GM10266 (cell line): ENCODE measurements at regions not wholly inside any gene's neighbourhood (a gene's known extent, or its start where the extent isn't known, plus 50 kb on each side); places are given as distances from the start of the nearest gene placed in this dataset.
"Not testable (repeated sequence)": the region's sequence is repeated elsewhere in the genome, so short reads cannot be mapped to it uniquely, and the experiment has no call there.

ENCODE experiments used
- DNase-seq: peaks from one replicate; pipeline ENCODE4 v3.0.0; 2012; ENCODE audit errors: extremely low spot score
- TF ChIP-seq, protein P1 (sequence below): IDR thresholded peaks from 2 replicates; pipeline ENCODE4 v1.5.1; 2012; ENCODE audit warnings: mild to moderate bottlenecking, low read depth; ENCODE audit not compliant: control insufficient read depth, insufficient read depth; ENCODE audit errors: missing control alignments

- TF ChIP-seq, protein P1, sequence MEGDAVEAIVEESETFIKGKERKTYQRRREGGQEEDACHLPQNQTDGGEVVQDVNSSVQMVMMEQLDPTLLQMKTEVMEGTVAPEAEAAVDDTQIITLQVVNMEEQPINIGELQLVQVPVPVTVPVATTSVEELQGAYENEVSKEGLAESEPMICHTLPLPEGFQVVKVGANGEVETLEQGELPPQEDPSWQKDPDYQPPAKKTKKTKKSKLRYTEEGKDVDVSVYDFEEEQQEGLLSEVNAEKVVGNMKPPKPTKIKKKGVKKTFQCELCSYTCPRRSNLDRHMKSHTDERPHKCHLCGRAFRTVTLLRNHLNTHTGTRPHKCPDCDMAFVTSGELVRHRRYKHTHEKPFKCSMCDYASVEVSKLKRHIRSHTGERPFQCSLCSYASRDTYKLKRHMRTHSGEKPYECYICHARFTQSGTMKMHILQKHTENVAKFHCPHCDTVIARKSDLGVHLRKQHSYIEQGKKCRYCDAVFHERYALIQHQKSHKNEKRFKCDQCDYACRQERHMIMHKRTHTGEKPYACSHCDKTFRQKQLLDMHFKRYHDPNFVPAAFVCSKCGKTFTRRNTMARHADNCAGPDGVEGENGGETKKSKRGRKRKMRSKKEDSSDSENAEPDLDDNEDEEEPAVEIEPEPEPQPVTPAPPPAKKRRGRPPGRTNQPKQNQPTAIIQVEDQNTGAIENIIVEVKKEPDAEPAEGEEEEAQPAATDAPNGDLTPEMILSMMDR = no peak
- DNase-seq = no peak
Observed at GRCh38 chr20:40869218-40870147, 159.1 kb upstream of the TOP1 start.

DNA sequence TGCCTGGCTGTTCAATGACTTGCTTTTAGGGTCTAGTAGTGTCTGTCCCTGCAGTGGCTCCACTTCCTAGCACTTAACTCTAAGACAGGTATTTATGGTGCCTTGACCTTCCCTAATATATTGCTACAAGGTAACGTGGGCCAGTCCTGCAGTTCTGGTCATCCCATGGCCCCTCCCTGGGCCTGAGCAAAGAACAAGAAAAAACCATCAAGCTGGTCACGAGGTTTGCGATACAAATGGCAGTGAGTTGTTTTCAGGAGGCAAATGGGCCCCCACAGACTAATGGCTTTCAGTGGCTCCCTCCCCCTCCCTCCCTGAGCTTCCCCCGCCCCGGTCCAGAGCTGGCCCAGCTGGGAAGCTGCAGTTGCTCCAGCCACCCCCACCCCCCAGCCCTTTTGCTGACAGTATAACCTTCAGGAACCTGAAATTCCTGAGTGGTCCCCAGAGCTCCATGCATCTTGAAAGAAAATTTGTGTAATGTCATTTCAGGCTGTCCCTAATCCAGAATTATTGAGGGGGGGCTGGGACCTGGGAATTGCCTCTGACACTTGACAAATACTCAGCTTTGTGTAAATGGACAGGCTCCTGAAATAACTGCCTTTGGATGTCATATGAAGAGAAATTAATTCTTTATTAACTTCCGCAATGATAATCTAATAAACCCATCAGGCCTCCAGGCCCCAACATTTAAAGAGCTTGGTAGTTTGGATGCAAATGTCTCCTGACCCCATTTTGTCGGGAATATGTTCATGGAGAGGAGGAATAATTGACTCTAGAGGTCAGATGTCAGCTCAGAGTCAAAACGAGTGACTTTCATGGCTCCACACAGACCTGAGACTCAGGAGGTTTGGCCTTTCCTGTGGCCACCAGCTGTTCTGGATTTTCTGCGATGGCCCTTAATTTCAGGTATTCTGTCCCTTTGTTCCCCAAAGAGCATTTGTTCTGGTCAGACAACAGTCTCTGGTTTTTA, 153.2 kb upstream of the TOP1 start:
- DNase-seq = no peak
- TF ChIP-seq, protein P1 = no peak

DNA sequence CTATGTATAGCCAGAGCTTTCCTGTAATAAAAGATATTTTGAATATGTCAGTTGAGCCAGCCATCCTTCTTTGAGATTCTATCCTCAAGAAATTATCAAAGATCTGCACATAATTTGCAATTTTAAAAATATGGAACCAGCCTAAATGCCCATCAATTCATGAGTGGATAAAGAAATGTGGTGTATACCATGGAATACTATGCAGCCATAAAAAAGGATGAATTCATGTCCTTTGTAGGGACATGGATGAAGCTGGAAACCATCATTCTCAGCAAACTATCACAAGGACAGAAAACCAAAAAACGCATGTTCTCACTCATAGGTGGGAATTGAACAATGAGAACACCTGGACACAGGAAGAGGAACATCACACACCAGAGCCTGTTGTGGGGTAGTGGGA, 150.5 kb upstream of the TOP1 start:
- DNase-seq = not testable (repeated sequence)

DNA sequence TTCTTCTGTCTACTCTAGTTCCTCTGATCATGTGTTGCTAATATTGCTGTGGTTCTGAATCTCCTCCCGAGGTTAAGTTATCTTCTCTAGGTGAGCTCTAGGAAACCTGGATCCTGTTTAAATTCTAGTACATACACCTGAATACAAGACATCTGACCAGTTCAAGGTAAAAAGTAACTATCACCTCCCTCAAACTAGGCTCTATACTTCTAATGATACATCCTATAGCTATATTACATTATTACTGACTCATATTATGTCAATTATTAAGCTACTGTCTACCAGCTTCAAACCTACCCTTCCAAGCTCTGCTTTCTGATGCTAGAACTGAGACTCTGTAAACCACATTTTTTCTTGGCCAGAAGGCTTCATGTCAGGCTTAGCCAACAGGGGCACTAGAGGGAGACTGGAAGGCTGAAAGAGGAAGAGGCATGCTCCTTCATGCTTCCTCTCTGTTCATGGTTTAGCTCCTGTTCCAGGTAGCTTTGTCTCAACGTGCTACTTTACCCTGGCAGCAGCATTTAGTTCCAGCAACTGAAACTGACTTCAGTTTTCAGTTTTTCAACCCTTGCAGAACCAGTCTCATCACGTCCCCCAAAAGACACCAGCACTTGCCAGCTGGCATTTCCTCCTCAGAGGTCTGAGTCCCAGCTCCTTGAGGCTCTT, 148.4 kb upstream of the TOP1 start:
- DNase-seq = no peak
- TF ChIP-seq, protein P1 = no peak

DNA sequence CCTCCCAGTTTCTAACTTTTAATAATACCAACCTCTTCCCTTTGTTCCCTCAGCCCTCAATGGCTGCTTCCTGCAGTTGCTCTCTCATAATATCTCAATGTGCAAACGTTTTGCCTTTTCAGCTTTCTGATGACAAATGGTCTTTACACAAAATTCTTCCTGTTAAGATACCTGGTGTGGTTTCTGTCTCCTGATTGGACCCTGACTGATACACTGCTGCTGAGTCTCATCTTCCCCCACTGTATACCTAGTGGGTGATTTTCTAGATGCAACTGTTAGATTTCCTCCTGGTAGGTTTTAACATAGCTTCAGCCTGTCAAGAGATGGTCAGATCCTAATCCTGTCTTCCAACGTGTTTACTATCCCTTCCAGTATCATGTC, 147.9 kb upstream of the TOP1 start:
- DNase-seq = no peak
- TF ChIP-seq, protein P1 = no peak

DNA sequence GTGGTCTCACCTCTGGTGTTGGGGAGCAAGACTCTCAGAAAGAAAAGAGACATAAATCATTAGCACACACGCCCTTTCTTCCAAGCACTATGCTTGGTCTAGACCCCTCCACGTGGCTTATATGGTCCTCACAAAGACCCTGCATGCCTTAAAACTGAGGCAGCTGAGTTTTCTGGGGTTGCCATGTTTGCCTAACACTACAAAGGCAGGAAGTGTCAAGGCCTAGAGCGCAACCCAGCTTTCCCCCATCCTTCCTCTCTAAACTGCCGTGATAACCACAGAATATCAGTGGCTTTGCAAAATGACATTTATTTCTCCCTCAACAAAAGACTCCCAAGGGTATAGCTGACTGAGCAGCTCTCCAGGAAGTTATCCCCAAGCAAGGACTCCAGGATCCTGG, 146.5 kb upstream of the TOP1 start:
- no peak for DNase-seq
- TF ChIP-seq, protein P1 = no peak

DNA sequence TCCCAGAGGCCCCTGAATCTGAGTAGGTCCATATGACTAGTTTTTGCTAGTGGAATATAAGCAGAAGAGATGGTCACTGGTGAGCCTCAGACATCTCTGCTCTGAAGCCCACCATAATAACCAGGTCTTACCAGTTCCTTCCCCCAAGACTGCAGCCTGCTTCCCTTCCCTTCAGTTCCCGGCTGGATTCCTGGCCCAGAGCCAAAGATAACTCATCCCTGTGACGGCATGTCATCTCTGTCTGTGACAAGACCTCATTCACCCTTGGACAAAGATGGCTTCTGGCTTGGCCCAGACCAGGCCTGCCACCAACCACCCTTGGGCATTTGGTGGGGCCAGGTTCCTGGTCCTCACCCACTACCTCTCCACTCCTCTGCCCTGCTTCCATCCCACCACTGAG, 145.5 kb upstream of the TOP1 start:
- no peak for DNase-seq
- TF ChIP-seq, protein P1 = no peak
